Stimulated activated CD4-positive, alpha-beta T cell treated with anti-CD3 and anti-CD28 coated beads, Interleukin-2, amount 100 ng/mL, for 48 hours (primary cell): ENCODE measurements at regions not wholly inside any gene's neighbourhood (a gene's known extent, or its start where the extent isn't known, plus 50 kb on each side); places are given as distances from the start of the nearest gene placed in this dataset.
"Not testable (repeated sequence)": the region's sequence is repeated elsewhere in the genome, so short reads cannot be mapped to it uniquely, and the experiment has no call there.

Experiments
- DNase-seq, 2 donors: peaks; one replicate each; pipeline ENCODE4 v3.0.0-alpha.2; 2020

DNA sequence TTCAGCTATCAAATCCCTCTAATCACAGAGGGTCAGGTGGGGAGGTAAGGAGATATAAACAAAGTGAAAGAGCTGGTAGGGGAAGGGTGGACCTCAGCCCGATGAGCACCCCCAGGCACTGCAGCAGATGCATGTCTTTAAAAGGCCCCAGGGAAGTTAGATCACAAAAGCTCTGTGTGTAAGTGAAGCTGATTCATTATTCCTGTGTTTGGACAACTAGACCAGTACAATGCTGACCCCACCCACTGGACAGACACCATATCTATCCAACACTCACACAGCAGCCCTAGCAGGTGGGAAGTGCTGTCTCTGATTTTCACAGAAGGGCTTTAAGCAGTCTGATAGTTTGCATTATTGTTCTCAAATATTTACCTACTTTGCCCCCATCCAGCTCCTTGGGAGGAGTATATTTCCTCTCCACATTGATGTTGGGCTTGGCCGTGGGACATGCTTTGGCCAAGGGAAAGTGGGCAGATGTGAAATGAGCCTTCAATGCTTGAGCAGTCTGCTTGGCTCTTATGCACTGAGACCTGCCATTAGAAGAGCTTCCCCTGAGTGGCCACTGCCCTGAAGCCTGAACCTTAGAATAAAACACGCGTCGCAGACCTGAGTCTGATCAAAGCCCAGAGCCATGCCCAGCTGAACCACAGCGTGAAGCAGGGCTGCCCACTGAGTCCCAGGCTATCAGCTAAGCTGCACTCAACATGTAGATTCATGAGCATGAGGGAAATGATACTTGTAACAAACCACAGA lies 111.4 kb downstream of the COPS8 start:
- no peak for DNase-seq

DNA sequence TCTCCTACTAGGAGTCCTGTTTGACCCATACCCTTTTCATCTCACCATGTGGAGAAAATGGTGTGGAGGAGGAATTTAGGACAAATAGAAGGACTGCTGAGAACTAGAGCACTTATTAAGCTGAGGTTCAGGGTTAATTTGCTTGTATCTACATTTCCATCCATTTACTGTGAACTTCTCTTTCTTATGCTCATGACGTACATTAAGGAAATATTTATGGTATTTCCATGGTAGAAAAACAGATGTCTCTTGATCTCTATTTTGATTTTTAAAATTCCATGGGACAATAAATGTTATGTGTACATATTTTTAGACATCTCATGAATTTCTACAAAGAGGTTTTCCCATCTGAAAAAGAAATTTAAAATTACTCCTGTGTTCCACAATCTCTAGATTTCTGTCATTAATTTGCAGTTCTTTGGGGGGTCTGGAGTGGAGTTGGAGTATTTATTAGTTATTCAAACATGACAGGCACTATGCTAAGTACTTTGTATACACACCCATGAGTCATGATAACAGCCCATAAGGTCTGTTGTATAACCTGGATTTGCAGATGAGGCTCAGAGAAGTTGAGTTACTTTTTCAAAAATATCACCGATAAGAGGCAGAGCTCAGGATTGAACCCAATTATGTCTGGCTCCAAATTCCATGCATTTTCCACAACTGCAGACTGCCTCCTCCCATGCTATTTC lies 112.6 kb downstream of the COPS8 start:
- no peak for DNase-seq

DNA sequence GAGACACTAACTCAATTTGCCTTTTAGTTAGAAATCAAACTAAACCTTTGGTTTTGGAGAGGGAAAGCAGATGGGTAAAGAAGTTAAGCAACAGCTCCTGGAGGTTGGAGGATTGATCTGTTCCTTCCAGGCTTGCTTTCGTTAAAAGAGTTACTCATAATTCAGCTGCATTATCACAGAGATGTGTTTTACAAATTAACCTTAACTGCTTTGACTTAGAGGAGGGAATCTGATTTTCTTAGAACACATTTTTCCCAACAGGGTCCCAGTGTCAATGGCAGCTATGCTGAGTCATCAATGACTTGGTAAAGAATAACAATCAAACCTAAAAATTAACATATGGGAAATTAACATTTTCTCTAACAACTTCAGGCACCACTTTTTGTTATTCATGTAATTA lies 113.4 kb downstream of the COPS8 start:
- DNase-seq, result no peak

DNA sequence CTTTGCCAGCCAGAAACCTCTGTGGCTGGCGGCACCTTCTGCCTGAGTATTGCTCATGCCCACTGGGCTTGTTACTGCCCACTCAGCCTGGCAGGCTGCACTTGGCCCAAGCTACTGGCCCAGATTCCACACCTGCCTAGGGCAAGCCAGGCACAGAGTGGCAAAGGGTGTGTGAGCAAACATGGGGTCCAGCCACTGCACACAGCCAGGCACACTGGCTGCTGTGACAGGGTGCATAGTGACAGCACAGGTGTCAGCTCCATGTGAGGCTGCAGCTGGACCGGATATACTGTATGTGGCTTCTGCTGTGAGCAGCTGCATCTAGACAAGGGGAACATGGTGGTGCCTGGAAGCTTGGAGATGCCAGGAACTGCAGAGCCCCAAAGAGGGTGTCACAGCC lies 113.9 kb downstream of the COPS8 start:
- no peak for DNase-seq

DNA sequence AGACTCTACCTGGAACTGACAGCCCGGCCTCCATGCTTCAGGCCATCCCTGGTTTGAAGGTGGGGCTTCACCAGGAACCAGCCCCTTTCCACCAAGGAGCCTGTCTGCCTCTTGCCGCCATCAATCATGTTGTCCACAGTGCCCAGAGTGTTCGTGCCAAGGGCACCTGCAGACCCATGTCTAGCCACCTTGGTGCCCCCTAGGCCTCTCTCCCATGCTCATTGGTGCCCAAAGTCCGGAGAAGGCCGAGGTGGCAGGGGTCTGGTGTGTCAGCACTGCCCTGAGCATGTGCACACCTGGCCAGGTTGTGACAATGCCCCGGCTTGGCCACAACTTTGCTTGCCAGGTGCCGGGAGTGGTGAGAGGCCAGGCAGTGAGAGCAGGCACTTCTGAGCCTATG lies 114.8 kb downstream of the COPS8 start:
- DNase-seq, result no peak

DNA sequence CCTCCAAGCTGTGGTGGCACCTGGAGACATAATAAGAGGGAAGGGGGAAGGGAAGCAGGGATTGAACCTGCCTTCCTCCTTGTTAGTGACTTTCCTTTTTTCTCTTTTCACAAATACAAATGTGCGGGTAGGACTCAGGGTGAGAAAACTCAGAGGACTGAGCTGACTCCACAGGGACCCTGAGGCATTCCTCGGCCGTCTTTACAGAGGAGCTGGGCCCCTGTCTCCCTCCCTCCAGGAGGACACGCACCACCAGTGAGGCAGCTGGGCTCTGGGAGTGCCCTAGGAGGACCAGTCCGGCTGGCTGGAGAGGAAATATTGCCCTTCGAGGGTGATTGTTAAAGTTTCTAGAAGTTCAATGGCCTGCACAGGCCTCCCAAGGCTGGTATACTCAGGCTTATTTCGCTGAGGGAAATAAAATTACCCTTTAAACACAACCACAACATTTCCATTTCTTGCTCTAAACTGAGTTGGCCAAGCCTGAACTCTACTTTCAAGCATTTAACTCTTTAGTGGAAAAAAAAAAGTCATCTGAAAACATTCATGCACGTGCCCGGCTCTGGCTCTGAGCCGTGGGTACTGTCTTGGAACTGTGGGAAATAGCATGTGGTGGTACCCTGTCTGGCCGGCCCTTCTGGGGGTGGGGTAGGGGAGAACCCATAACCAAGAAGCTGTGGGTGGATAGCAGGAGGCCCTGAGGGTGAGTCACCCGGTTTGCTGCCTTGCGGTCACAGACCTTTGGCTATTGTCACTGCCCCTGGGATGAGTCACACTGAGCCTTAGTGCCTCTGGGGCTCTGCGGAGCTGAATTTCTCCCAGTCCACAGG lies 116.0 kb downstream of the COPS8 start:
- DNase-seq, result no peak

DNA sequence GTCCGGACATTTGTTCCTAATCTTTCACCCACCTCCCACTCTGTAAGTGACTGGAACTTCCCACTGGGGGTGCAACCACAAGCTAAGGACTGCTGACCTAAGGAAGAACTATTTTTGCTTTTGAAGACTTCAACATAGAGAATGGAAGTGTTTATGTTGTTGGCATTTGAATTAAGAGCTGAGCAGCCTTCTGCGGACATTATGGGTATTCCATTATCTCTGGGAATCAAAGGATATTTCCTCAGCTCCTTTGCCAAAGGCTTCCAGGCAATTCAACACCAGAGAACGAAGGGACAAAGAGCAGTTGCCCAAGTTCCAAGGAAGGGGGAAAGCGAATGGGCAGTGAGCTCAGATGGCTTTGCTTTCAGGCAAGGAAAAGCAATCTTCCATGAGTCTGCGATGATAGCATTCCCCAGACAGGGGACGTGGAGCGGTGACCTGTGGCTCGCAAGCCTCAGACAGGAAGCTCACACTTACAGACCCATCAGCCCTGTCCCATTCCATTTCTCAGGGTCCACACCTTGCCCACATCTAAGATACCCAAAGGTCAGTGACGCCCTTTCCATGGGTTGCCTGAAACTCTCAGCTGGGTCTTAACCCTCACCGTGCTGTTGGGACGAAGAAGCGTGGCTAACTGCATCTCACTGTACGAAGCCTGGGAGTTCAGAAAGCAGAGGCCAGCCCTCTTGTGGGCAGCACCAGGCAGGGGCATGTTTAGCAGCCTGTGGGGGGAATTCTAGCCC lies 116.8 kb downstream of the COPS8 start:
- no peak for DNase-seq

DNA sequence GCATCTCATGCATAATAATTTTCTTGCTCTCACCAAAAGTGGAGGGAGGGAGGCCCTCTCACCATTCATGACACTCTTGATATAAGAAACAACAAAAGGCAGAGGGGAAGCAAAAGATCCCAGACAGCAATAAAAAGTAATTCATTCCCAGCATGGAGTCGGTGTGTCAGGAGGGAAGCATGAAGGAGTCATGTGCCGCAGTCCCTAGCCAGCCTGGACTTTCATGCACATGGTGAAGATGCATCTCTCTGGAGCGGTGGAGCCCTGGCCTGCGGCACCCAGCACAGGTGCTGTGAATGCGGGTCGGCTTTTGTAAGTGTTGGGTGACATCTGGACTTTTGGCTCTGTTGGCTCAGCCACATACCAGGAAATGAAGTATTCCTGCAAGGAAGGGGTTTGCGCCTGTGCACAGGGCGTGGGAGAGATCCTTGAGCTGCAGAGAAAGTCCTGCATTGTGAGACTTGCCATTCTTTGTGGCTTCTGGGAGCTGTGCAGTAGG lies 119.4 kb downstream of the COPS8 start:
- no peak for DNase-seq

DNA sequence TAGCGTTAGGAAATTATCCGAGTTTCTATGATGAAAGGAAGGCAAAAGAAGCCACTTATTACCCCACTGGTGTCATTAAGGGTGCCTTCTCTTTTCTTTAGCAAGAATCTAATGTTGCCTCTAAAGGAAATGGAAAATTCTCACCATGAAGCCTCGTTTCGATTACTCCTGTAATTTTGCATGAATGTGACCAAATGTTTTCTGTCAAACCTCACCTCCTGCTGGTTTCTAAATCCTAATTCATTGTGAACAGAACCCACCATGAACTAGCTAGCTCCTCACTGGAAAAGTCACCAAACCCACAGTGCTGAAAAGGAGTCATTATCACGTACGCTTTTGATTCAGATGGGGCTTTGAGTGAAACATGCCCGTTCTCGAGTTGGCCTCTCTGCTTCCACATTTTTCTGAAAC lies 119.9 kb downstream of the COPS8 start:
- no peak for DNase-seq

DNA sequence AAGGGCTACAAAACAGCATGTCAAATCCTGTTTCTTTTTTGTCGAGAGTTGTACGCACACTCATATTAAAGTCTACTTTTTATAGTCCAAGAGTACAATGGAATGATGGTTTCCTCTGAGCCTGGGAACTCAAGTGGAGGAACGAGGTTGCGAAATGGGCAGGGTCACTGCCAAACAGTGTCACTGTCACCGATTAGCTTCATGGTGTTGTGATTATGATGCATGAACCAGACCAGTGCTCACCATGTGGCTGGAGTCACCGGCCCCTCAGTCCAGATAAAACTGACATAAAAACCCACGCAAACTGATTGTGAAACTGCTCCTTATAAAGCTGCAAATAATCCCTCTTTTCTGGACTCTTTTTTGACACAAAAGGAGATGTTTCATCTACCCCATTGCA lies 122.0 kb downstream of the COPS8 start:
- DNase-seq, result no peak

DNA sequence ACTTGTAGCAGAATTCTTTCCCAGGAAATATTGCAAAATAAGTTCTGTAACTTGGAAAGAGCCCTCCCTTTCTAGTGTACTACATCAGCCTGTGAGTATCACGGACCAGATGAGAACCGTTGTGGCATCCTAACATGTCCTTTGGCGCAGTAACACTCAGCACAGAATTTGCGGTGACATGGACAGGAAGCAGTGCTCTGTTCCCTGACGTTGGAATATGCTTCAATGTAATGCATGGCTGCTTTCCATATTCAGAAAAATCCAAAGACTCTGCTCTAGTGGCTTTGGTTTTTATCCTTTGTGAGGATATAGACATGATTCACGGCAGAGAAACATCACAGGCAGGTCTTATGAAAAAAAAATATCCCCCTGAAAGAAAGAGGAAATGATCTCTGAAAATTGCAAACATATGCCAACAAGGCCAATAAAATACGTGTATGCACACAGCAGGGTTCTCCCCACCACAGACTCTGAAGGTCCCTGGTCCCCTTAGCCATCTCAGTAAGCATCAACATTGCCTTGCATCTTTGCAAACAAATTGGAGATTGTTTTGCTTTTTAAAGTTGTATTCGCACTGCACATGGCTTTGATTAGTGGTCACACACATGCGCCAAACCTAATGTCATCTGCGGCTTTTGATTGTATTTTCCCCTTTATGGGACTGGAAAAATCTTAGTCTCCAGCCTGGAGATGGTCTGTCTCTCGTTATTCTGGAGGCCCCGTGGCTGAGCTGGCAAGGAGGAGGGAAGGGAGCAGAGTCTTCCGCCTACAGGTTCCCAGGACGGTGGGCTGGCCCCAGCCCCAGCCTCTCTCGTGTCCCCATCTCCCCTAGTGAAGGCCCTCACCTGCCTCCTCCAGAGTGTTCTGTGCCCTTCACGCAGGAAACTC lies 122.9 kb downstream of the COPS8 start:
- no peak for DNase-seq

DNA sequence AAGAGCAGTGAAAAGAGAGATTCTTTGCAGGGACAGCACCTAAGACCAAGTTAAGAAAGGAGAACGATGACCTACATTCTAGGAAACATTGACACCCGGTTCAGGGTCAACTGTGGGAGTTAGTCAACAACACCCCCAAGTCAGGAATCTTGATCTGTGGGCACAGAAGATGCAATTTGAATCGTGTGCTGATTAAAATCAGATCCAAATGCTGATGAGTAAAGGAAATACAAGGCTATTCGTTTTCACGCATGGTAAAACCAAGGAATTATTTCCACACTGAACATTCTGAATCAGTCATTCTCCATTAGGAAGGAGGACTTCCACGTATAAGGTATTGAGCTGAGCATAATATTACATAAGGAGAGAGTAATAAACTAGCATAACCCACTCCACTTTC lies 124.2 kb downstream of the COPS8 start:
- DNase-seq, result no peak

DNA sequence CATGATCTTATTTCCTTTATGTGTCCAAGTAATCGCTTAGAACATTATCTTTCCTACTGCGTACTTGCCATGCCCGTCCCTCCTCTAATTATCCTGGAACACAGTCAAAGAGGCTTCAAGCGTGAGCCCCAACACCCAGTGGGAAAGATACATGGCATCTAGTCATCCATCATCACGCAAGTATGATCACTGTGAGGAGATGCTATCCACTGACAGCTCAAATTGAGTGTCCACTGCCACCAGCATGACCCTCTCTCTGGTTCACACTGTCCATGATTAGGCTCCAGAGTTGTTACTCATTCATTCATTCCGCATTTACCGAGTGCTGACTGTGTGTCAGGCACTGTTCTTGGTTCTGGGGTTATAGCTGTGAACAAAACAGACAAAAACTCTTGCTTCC lies 124.6 kb downstream of the COPS8 start:
- DNase-seq, result no peak

DNA sequence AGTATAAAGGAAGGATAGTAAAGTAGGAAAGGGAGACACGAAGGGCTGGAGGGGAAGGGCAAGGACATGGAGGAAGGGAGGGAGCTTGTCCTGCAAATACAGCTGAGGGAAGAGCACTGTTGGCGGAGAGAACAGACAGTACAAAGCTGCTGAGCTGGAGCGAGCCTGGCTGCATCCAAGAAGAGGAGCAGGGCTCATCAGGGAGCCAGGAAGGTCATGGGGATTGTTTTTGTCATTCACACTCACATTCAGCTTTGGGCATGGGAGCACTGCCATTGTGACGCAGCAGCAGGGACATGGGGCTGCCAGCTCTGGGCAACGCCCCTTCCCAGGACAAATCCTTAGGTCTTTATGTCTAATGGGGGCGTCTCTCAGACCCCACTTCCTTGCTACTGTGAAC lies 125.1 kb downstream of the COPS8 start:
- no peak for DNase-seq

DNA sequence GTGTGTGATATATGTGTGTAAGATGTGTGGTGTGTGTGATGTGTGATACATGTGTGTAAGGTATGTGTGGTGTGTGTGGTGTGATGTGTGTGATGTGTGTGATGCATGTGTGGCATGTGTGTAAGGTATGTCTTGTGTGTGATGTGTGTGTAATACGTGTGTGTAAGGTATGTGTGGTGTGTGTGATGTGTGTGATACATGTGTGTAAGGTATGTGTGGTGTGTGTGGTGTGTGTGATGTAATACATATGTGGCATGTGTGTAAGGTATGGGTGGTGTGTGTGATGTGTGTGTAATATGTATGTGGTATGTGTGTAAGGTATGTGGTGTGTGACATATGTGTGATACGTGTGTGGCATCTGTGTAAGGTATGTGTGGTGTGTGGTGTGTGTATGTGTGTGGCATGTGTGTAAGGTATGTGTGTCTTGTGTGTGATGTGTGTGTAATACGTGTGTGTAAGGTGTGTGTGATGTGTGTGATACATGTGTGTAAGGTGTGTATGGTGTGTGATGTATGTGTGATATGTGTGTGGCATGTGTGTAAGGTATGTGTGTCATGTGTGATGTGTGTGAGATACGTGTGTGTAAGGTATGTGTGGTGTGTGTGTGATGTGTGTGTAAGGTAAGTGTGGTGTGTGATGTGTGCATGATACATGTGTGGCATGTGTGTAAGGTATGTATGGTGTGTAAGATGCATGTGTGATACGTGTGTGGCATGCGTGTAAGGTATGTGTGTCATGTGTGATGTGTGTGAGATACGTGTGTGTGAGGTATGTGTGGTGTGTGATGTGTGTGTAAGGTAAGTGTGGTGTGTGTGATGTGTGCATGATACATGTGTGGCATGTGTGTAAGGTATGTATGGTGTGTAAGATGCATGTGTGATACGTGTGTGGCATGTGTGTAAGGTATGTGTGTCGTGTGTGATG lies 126.9 kb downstream of the COPS8 start:
- not testable (repeated sequence) for DNase-seq

DNA sequence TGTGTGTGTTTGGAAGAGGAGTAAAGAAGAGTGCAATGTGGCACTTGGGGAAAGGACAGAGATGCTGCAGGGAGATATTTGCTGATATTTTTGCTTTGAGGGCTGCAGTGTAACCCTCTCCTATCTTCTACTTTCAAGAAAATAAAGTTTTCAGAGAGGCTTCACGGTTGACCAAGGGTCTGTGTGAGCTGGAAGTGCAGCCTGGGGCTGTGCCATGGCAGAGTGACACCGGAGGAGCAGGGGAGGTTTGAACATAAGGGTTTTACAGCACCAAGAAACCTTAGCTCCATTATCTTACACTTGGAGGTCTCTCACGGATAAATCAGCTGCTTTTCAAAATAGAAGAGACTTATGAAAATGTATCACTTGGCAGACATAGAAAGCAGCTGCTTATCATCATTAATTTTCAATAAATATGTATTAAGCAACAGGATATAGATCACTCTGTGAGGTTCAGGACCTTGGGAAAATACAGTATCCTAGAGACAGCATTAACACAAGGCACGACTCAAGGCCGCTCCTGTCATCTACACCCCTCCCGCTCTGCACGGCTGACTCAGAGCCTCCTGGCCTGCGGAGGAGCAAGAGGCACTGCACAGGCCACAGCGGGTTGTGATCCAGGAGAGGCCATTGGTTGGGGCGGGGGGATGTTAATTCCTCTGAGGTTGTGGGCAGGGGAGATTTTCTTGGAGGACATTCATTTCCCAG lies 127.8 kb downstream of the COPS8 start:
- DNase-seq, result no peak

DNA sequence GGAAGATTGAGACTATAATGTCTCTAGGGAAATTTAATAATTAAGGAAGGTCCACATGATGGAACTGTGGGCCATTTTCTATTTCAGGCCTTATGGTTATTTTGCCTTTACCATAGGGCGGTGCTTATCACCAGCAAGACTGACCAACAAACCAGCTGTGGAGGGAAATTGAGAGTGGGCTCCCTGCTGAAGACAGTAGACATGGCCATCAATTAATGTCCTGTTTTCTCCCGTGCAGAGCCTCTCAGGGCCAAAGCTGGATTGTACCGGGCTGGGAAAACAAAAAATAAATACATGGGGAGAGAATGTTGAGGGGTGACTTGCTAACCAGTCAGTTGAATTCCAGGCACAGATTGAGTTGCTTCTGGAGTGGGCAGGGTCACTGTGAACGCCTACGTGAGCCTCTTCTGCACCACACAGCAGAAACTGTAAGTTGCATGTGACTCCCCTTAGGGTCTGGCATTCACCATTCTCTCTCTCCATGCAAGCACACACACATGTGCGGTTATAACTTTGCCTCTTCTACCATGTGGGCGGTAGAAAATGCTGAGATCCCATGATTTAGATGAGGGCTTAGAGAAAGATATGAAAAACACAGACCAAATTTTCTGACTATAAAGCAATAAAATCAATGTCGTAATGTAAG lies 128.5 kb downstream of the COPS8 start:
- no peak for DNase-seq

DNA sequence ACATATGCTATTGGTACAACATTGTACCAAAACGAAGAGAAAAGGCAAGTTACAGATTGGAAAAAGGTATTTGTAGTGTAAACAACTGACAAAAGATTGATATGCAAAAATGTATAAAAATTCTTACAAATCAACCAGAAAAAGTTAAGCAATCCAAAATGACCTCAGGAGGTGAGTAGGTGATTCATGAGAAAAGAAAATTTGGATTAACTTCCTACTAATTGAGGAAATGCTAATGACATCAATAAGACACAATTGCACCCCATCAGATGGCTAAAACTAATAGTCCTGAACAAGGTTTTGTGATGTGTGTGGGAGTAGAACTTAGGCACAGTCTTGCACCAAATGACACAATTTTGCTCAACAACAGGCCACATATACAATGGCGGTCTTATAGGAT lies 129.3 kb downstream of the COPS8 start:
- no peak for DNase-seq

DNA sequence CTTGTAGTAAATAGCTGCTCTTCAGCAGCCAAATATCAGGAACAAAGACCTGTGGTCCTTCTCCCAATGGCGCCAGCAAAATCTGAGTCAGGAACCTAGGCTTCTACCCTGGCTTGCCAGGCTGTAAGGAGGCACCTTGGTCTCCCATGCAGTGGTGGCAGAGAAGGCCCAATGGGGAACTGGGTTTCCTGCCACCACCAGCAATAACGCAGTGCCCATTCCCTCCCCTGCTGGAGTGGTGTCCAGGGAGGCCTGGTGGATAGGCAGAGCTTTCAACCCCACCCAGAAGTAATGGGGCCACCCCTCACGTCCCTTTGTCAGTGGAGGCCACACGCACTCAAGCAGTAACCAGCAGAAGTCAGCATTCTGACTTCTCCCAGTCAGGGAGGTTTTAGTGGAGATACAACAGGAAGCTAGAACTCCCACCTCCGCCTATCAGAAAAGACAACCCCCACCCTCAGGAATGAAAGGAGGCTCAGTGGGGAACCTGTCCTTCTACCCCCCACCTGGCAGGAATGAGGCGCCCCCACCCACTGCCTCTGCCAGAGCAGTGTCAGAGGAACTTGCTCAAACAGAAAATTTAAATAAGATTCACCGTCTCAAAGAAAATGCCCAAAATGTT lies 132.4 kb downstream of the COPS8 start:
- DNase-seq, result no peak
